GM18873 (cell line): ENCODE measurements at regions not wholly inside any gene's neighbourhood (a gene's known extent, or its start where the extent isn't known, plus 50 kb on each side); places are given as distances from the start of the nearest gene placed in this dataset.
"Not testable (repeated sequence)": the region's sequence is repeated elsewhere in the genome, so short reads cannot be mapped to it uniquely, and the experiment has no call there.

Experiments
- ATAC-seq: cut with Tn5 transposase; IDR thresholded peaks from one replicate; pipeline ENCODE4 v1.9.1; 2021; ENCODE audit warnings: mild to moderate bottlenecking, moderate library complexity, moderate number of reproducible peaks; ENCODE audit not compliant: unreplicated experiment, low FRiP score

DNA sequence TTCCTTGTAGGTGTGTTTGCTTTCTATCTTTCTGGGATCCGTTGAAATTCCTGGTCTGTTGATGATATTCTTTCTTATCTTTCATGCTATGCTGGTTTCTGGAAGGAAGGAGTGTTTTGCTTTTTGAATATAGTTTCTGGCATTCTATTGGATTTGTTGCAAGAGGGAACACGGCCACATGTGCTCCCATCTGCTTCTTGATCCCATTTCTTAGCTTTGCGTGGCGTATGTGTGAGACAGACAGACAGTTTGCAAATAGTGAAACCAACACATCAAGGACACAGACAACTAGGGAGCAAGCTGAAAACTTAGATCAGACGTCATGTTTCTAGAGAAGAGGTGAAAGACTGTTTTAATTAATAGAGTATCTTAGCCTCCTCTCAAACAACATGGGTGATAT is 261.9 kb upstream of the PUDP start:
- no peak for ATAC-seq

DNA sequence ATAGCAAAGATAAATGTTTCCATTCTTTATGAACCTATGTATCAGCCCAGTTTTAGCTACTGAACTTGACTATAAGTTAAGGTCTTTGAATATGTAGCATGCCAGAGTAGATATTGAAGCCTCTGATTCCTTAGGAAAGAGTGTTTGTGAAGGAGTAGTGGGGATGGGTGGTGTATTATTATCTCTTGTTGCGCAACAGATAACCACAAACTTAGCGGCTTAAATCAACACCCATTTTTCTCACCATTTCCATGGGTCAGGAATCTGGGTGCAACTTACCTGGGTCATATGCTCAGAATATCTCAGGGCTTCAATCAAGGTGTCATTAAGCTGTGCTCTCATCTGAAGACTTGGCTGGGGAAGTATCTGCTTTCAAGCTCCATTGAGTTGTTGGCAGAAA is 251.4 kb upstream of the PUDP start:
- ATAC-seq, result no peak

DNA sequence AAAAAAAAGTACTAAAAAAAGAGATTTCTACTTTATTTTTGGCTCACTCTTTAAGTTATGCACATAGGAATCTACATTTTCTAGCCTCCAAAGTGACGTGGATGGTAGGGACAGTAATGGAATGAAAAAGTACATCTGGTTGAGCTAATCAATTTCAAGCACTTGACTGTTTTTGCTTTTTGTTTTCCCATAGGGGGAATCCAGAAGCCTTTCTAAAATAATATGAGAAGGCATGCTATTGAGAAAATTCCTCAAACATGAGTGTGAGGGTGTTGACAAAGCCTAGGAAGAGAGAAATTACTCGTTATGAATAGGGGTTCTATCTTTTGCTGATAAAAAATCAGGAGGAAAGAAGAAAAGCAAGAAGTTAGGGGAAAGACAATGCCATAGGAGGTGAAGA is 242.5 kb upstream of the PUDP start:
- ATAC-seq, result no peak

DNA sequence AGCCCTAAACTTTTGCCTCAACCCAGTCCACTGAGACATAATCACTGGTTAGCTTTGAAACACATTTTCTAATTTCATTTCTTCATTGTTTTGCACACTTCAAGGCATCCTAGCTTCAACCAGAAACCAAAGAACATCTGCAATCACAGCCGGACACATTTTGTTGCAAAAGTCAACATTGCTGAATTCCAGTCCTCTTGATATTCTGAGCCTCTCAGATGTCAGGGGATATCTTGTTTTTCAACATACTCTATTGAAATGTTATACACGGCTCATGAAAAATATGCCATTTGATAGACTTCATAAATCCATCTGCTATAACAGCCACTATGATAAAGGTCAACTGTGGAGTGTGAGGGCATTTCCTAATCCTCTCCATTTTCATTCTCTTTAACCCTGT is 241.6 kb upstream of the PUDP start:
- ATAC-seq, result no peak

DNA sequence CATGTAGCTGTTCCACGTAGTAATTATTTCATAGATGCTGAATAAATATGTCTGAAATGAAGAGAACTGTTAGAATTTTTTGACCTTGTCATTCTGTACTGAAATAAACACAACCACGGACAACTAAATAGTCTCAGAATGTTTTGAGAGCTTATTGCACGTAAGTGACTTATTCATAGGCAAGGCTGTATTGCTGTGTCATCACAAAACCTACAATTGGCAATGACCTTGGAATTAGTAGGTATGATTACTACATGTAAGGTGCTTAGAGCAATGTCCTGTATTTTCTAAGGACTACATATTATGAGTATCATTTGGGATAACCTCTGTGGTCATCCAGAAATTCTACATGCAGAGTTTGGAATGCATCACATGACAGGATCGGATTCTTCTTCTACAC is 237.2 kb upstream of the PUDP start:
- no peak for ATAC-seq

DNA sequence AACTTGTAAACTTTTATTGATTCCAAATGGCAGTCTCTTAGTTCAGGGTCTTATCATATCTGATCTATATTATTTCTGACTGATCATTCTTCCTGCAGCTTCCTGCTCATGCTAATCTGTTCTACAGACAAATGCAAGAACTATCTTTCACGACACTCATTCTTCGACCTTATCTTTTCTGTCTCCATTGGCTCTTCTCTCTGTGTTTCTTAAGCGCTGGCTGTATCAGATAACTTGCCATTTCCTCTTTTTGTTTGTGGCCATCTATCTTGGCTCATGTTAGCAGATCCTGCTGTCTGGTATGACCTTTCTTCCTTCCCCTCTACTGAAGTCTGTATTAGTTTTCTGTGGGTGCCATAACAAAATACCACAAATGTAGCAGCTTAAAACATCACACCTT is 230.5 kb upstream of the PUDP start:
- ATAC-seq, result no peak

DNA sequence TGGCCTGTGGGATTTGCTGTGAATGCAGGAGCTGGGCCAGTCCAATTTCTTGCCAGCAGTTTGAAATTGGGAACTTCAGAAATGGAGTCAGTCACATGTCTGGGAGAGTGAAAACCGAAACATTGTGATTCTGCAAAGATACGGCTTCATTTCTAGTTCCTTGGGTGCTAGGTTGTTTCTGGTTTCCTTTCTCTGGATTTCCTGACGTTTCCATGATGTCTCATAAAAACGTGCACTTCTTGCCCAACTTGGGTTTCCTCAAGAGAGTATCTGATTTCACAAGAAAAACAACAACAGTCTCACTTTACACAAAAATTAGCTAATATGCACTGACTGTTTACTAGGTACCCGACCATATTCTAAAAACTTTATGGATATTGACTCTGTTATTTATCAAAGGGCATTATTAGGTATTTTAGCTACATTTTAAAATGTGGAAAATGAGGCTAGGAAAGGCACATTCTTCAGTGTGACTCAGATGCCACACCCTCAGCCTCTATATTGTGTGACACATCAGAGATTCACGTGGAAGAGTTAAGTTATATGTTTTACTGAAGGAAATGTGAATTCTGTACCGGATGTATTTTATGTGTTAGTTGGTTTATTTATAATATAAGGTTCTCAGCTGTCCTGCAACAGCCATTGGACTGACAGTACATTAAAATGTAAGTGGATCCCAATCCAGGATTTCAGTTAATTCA is 225.0 kb upstream of the PUDP start:
- no peak for ATAC-seq

DNA sequence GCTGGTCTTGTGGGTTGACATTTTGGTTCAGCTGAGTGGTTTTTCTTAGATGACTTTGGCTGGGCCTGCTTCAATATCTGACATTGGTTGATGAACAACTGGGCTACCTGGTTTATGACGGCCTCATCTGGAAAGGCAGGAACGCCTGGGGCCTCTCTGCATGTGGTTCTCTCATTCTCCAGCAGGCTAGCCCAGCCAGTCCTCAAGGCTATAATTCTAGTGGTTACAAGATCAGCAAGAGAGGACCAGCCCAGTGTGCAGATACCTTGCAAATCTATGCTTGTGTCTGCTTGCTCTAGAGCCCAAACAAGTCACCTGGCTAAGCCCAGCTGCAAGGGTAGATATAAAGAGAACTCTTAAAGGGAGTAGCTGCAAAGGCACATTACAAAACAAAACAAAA is 214.2 kb upstream of the PUDP start:
- ATAC-seq, result no peak

DNA sequence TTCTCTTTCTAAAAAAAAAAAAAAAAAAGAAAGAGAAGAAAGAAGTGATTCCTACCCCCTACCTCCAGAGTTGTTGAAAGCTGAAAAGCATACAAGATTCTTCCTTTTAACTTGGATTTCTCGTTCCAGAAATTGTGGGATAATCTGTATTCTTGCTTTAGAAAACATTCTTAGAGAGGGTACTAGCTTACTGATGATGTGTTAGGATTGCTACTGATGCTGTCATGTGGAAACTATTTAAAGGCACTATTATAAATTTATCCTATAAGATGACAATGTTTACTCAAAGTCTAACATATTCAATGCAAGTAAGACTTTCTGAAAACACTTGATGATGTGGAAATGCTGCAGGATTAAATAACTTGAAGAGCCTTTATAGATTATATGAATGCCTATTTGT is 204.0 kb upstream of the PUDP start:
- no peak for ATAC-seq

DNA sequence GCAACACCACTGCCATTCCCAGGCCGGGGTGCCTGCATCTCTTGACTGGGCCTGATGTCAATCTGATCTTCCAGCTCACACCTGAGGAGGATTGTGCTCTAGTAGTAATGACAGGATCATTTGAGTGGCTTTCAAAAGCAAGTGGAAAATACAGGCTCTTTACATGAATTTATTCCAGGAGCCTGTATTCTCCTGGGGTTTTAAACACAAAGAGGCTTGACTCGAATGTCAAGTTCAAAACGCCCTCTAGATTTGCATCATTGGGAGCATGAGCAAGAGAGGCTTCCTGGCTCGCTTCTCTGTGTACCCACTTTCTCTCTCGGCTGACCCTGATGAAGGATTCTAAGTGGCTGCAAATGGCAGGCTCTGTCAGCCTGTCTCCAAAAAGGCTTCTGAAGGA is 199.5 kb upstream of the PUDP start:
- no peak for ATAC-seq

DNA sequence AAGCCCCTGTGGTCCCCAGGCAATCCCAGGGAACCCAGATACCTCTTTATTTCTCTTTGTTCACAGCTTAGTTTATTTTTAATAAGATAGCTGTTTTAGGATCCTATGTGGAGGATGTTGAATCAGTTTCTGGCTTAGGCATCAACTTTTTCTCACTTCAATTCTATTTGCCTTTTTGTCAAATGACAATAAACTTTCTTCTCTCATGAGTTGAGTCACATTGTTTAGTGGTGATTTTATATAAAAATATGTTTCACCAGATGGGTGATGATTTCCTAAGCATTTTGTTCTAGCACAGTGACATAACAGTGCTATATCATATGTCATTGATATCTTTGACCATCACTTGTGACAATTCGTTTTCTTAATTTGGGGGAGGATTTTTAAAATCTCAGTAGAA is 198.1 kb upstream of the PUDP start:
- ATAC-seq, result no peak

DNA sequence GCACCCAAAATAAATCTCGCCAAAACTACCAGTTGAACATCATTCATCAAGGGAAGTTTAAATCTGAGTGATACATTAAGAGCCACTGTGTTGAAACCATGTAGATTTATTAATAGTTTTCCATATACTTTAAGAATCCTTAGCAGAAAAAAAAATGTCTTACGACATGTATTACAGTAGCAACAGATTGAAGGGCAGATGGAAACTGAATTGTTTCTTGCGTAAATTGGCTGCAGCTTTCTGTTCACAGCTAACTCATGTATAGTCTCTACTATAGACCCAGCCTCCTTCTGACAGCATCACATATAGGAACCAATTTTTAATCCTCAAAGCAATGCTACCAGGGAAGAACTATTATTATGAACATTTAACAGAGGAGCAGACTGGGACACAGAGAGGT is 195.2 kb upstream of the PUDP start:
- no peak for ATAC-seq

DNA sequence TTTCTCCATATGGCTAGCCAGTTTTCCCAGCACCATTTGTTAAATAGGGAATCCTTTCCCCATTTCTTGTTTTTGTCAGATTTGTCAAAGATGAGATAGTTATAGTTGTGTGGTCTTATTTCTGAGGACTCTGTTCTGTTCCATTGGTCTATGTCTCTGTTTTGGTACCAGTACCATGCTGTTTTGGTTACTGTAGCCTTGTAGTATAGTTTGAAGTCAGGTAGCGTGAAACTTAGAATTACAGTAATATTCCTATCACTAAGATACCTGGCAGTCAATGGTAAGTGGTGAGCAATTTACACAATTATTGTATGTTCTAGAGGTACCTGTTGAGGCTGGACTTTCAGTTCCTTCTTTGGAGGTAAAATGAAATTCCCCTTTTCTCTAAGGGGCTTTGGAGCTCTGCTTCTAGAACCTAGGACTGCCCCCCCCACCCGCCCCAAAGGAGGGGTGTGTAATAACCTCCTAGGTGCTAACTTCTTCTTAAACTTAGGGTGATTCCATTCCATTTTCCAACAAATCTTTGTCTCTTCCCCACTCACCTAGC is 187.9 kb upstream of the PUDP start:
- ATAC-seq, result not testable (repeated sequence)

DNA sequence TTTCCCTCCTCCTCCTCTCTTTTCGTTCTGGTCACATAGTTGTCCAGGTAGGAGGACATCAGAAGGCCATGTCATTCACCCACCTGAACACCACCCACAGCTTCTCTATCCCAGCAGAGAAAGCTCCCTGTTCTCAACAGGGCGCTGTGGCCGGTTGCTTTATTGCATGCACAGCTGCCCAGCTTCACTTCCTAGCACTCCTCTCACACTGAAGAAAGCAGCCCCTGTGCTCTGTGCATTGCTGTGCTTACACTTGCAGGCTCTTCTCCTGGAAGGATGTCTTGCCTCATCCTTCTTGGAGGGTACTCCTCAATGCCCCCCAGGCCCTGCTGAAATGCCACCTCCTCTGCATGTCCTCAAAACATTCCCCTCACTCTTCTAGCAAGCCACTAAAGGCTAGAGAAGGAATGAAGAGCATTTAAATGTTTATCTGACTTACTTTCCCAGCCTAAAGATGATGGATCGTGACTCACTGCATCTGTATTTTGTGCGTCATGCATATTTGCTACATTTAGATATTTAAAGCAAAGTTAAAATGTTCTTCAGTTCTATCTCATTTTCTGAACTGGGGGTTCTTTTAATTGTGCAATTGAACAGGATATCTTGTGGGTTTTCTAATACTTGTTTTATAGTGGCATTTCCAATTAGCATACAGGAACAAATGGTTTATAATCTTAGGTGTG is 186.4 kb upstream of the PUDP start:
- no peak for ATAC-seq

DNA sequence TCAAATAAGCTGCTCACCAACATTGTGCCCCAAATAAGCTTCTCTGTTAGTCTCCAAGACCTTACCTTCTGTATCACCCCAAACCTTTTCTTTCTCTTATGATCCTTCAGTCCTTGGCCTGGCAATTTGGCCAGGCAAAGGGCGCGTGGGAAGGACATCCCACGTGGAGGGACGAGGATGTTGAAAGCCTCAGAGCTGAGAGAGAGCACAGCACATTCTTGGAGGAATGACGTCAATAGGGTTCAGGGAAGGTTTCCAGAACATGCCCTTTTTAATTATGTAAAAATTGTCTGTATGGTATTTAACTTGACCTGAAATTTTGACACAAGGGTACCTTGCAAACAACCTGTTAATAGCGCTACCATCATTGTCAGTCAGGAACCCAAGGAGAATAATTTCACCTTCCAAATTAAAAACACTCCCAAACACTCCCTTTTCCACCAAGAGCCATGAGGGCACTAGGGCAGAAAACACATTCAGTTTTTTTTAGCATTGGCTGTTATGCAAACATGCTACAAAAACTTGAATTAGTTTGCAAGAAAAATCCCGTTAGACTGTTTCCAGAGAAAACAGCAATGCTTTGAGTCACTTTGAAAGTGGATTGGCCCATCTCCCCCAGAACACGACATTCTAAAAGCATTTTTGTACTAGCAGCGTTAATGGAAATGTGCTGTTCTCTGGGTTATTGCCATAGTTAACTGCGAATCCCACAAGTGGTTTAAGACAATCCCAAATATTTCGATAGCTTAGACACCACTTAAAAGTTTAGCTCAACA is 183.2 kb upstream of the PUDP start:
- ATAC-seq, result no peak

DNA sequence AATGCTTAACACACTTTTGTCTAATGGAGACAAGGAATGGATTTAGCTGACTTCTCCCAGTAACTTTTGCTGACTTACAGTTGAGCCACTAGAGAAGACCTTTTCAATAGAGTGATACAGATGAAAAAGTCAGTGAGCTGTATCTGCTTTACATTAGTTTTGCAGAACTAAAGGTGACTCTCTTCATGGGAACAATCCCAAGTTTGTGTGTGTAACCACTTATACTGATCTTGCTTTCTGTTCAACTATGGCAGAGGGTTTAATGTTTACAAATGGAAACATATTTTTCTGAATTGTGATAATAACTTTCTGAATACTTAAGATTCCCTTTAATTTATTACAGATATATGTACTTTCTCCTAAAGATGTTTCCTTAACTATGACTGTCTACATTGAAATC is 182.6 kb upstream of the PUDP start:
- no peak for ATAC-seq

DNA sequence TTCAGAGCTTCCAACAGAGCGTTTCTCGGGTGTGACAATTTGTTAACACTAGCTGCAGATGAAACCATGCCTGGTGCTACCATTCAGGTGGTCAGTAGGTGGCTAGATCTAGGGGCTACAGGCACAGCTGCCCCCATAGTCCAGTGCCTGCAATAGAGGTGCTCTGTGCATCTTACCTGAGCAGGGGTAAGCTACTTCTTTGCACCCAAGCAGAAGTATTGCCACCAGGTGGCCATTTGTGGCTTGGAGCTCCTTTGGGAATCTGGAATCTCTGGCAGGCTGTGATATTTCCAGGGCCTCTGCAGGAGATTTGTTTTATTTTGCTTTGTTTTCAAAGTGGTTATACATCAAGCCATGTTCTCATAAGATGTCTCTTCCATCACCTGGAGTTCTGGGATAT is 170.7 kb upstream of the PUDP start:
- no peak for ATAC-seq

DNA sequence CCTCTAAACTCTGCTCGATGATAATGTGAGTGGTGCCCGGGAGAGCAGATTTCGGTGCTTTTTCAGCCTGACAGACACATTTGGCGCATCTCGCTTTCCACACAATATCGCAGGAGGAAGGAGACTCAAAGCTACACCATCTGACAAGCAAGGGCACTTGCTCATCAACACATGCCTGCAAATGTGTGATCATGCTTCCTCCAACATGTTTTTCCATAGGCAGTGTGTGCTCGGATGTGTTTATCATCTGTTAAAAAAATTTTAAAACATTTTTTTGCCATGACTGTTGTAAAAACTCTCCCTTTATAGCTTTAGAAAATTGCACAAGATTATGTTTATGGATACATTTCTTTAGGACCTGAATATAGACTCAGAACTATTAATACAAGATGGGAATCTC is 170.3 kb upstream of the PUDP start:
- ATAC-seq, result no peak

DNA sequence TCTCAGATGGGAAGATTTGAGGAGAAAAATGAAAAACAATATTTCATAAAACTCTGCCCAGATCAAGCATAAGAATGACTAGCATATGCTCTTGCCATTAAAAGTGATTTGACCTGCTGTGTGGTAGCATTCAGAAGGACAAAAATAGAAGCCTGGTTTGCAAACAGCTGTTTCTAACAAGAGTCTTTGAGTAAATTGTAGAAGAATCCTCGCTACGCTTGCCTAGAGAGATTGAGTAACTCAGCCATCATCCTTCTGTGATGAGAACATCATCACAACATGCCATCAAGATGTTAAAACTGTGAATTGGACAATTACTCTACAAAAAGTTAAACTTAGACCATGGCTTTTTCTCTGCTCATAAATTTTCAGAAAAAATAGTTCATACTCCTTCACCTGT is 168.9 kb upstream of the PUDP start:
- no peak for ATAC-seq

DNA sequence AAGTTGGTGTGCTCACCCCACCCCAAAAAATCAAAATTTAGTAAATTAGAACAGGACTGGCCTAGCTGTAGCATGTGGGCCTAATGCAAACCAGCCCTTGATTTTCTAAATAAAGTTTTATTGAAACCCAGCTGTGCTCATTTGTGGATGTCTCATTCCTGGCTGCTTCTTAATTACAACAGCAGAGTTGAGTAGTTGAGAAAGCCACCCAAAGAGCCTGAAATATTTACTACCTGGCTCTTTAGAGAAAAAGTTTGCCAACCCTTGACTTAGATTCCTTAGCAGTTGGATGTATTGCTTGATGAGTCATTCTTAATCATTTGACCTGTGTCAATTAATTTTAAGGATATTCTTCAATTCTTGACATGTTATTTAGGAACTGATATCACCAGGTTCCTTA is 168.3 kb upstream of the PUDP start:
- ATAC-seq, result no peak

DNA sequence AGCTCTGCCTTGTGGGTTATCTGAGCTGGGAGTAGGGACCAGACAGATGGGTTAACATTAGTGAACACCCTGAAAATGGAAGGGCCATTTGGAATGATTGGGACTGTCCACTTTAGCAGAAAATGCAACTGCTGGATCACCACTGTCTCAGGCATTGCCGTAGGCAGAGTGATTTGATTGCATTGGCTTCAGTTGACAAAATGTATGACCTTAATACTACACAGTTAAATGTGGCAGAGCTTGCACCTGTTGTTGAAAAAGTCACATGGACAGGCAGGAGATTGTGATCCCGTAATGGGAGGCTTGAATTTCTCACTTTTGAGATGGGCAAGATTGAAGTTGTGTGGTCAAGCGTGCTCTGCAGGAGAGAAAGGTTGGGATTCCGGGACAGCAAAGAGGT is 166.5 kb upstream of the PUDP start:
- no peak for ATAC-seq

DNA sequence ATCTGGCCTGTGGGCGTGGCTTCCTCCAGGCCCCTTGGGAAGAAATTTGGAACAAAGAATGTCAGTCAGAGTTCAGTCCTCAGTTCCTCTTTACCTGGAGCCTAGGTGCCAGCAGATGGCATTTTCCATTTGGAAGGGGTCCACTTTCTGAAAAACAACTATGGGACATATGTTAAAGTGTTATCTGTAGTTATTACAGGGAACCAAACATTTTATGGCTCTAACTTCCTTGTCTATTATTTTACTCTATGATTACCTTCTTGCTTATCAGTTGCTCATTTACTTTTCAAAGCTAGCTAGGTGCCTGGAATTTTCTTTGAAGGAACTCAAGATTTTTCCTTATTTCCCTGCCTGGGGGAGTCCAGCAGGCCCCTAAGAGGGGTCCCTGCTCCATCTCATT is 159.8 kb upstream of the PUDP start:
- no peak for ATAC-seq
